BLaER1 (cell line): ENCODE measurements at regions not wholly inside any gene's neighbourhood (a gene's known extent, or its start where the extent isn't known, plus 50 kb on each side); places are given as distances from the start of the nearest gene placed in this dataset.

Source experiments
- H3K27ac ChIP-seq: shearing (Covaris generic); formaldehyde crosslinking; 2 replicates; pipeline ENCODE4 v1.8.1; 2022
- H3K27me3 ChIP-seq: shearing (Covaris generic); formaldehyde crosslinking; 2 replicates; pipeline ENCODE4 v1.8.1; 2022
- H3K36me3 ChIP-seq: shearing (Covaris generic); formaldehyde crosslinking; 2 replicates; pipeline ENCODE4 v1.8.1; 2022
- H3K4me1 ChIP-seq: shearing (Covaris generic); formaldehyde crosslinking; 2 replicates; pipeline ENCODE4 v1.8.1; 2022
- H3K4me2 ChIP-seq: shearing (Covaris generic); formaldehyde crosslinking; 2 replicates; pipeline ENCODE4 v1.8.1; 2022
- H3K4me3 ChIP-seq: shearing (Covaris generic); formaldehyde crosslinking; 2 replicates; pipeline ENCODE4 v1.8.1; 2022
- H3K9ac ChIP-seq: shearing (Covaris generic); formaldehyde crosslinking; 2 replicates; pipeline ENCODE4 v1.8.1; 2022
- H3K9me3 ChIP-seq: shearing (Covaris generic); formaldehyde crosslinking; 2 replicates; pipeline ENCODE4 v1.8.1; 2022
- H4K20me1 ChIP-seq: shearing (Covaris generic); formaldehyde crosslinking; 2 replicates; pipeline ENCODE4 v1.8.1; 2022
- Cebpa-rat ChIP-seq: shearing (Covaris generic); IDR thresholded peaks from 2 replicates; pipeline ENCODE4 v1.8.1; 2022

DNA sequence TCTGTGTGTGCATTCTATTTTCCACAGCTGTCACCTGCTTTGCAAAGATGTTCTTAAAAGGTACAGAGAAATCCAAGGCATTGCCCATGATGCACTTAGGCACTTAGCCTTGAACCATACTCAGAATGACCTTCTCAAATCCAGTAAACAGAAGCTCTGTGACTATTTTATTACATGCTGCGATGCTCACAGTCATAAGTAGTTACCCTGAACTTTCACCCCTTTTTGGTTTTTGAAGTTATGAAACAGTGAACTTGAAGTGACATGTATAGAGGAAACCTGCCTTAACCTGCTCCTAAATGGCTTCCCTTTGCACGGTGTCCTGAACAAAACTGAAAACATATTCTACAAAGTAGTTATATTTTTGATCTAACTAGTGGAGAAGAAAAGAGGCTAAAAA lies 100.4 kb downstream of the SLC10A2 start:
- Histone ChIP-seq H3K4me2 (no peak overlapping the region), H3K27me3 (no peaks in the 10 kb centered on the region), H3K4me3 (no peak overlapping the region), H3K9ac (no peak overlapping the region), H3K9me3 (no peaks in the 10 kb centered on the region), H4K20me1 (no peaks in the 10 kb centered on the region), H3K36me3 (no peaks in the 10 kb centered on the region), H3K27ac (no peak overlapping the region), H3K4me1 (no peaks in the 10 kb centered on the region)
- TF ChIP-seq Cebpa-rat: no peak

DNA sequence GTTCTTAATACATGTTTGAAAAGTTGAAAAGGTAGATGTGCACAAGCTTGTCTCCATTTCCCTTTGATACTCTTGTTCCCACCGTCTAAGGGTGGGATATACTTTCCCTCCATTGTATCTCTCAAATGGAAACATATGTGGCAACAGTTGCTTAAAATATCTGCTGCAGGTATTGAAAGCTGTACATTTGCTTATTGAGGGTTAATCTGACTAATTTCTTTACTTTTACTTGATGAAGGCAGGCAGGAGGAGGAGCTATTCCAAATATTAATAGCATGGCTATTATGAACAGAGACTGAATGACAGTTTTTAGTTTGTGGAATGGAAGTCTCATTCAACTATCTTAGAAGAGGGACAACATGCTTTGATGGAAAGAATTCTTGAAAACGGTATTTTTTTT lies 103.8 kb downstream of the SLC10A2 start:
- Histone ChIP-seq H3K9ac (no peak overlapping the region), H3K9me3 (no peaks in the 10 kb centered on the region), H3K4me3 (no peak overlapping the region)

DNA sequence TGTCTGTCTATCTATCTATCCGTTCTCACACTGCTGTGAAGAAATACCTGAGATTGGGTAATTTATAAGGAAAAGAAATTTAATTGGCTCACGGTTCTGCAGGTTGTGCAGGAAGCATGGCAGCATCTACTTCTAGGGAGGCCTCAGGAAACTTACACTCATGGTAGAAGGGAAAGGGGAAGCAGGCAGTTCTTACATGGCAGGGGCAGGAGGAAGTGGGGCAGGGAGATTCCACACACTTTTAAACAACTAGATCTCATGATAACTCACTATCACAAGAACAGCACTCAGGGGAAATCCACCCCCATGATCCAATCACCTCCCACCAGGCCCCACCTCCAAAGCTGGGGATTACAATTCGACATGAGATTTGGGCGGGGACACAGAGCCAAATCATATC lies 105.3 kb downstream of the SLC10A2 start:
- Histone ChIP-seq H3K4me3 (no peak overlapping the region), H3K27me3 (no peaks in the 10 kb centered on the region), H3K9ac (no peak overlapping the region), H3K27ac (no peak overlapping the region), H3K9me3 (no peaks in the 10 kb centered on the region), H3K36me3 (no peaks in the 10 kb centered on the region), H4K20me1 (no peaks in the 10 kb centered on the region), H3K4me1 (no peaks in the 10 kb centered on the region), H3K4me2 (no peak overlapping the region)
- TF ChIP-seq Cebpa-rat: no peak

More for the DNA sequence above, 103.8 kb downstream of the SLC10A2 start:
- Histone ChIP-seq H3K27ac (no peak overlapping the region), H3K27me3 (no peaks in the 10 kb centered on the region), H3K4me1 (no peaks in the 10 kb centered on the region), H4K20me1 (no peaks in the 10 kb centered on the region), H3K36me3 (no peaks in the 10 kb centered on the region), H3K4me2 (no peak overlapping the region)
- TF ChIP-seq Cebpa-rat: no peak

DNA sequence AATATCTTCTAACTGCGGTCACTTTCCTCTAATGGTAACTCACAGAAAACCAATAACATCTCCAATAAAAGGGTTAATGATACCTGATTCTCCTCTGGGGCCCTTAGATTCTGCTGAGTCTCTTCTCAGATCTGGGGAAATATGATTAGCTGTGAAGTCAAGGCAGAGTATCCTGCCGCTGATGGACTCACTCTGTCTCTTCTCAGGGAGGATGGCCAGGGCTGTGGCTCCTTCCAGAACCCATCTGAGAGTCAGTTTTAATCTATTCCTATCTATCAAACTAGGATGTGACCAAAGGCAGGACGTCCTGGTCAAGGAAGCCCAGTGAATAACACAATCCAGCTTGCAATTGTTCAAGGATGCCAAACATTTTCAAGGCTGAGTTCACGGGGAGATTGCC lies 109.8 kb downstream of the SLC10A2 start:
- Histone ChIP-seq H3K4me2 (no peak overlapping the region), H3K9ac (no peak overlapping the region), H3K9me3 (no peaks in the 10 kb centered on the region), H3K27ac (no peak overlapping the region), H3K4me1 (peaks cover 5% of the 10 kb centered on the region; the same call in 1 of the 2 replicates), H4K20me1 (no peaks in the 10 kb centered on the region), H3K4me3 (no peak overlapping the region), H3K27me3 (no peaks in the 10 kb centered on the region), H3K36me3 (no peaks in the 10 kb centered on the region)
- no peak for TF ChIP-seq Cebpa-rat

DNA sequence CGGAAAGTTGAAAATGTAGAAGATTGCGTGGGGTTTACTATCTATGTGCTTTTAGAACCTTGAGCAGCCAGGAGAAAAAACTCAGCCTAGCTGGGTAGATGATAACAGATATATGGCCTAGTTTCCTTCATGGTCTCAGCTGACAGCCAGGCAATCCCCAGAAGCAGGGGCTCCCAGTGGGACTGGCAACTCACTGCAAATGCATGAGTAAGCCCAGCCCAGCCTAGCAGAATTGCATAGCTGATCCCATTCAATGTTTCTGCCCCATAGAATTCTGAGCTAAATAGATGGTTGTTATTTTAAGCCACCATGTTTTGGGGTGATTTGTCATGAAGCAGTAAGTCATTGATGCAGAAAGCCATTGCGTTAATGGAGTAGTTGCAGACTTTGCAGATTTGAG lies 108.5 kb downstream of the ERCC5 start:
- no peak overlapping the region for H3K27ac ChIP-seq
- no peak overlapping the region for H3K4me3 ChIP-seq
- no peaks in the 10 kb centered on the region for H3K9me3 ChIP-seq
- H4K20me1 ChIP-seq: no peaks in the 10 kb centered on the region
- TF ChIP-seq Cebpa-rat: no peak
- H3K9ac ChIP-seq: no peak overlapping the region
- H3K27me3 ChIP-seq: no peaks in the 10 kb centered on the region
- peaks cover 5% of the 10 kb centered on the region; the same call in 1 of the 2 replicates for H3K4me1 ChIP-seq
- H3K4me2 ChIP-seq: peak overlapping the region; percentile 1; the same call in 1 of the 2 replicates
- H3K36me3 ChIP-seq: no peaks in the 10 kb centered on the region

DNA sequence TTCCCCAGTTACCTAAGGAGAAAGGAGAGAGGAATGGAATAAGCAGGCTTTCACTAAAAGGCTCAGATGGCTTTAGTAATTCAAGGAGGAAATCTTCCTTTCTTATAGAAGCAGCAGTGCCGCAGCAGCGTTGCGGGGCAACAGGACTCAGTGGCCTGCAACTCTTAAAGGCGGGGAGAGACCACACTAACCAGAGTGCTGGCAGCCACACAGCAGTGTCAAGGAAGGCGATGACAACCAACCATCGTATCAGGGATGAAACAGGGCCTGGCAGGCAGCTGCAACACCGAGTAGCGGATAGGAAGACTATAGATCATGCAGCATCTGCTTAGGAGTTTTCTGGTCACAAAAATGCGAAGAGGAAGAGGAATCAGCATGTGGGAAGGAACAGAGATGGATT lies 106.0 kb downstream of the ERCC5 start:
- H3K27me3 ChIP-seq: no peaks in the 10 kb centered on the region
- H3K9me3 ChIP-seq: no peaks in the 10 kb centered on the region
- no peak overlapping the region for H3K4me3 ChIP-seq
- H3K36me3 ChIP-seq: no peaks in the 10 kb centered on the region
- no peak overlapping the region for H3K4me2 ChIP-seq
- no peak for TF ChIP-seq Cebpa-rat
- no peak overlapping the region for H3K9ac ChIP-seq
- no peaks in the 10 kb centered on the region for H4K20me1 ChIP-seq
- H3K27ac ChIP-seq: no peak overlapping the region
- H3K4me1 ChIP-seq: peaks cover 5% of the 10 kb centered on the region; the same call in 1 of the 2 replicates

DNA sequence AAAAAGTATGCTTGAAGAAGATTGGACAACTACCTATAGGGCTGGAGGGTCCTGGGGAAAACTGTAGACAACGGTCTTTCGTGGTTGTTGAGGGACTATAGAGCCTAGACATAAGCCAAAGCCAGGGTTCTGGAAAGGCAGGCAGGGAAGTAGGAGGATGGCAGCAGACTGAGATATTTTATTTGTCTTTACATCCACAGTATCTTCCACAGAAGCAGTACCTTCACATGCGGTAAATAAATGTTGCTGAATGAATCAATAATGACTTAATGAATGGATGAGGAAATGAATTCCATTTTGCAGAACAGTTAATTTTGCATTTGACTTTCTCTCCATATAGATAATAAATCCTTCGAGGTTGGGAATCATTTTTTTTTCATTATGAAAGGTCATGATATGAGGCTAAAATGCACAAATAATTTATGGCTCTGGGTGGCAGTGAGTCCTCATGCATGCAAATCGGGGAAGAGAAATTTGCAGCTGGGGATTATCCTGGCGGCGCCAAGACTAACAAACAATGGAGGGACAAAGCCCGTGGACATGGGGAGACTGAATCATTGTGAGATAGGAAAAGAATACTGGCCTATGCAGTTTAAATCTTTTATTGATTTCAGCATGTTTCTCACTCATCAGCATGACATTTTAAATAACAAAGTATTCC lies 102.0 kb downstream of the ERCC5 start:
- H3K4me1 ChIP-seq: no peaks in the 10 kb centered on the region
- H3K27me3 ChIP-seq: no peaks in the 10 kb centered on the region
- no peaks in the 10 kb centered on the region for H3K36me3 ChIP-seq
- no peak overlapping the region for H3K4me3 ChIP-seq
- TF ChIP-seq Cebpa-rat: no peak
- H3K4me2 ChIP-seq: no peak overlapping the region
- no peaks in the 10 kb centered on the region for H4K20me1 ChIP-seq
- H3K9ac ChIP-seq: no peak overlapping the region
- H3K9me3 ChIP-seq: peaks cover 2% of the 10 kb centered on the region; the same call in 1 of the 2 replicates
- no peak overlapping the region for H3K27ac ChIP-seq

DNA sequence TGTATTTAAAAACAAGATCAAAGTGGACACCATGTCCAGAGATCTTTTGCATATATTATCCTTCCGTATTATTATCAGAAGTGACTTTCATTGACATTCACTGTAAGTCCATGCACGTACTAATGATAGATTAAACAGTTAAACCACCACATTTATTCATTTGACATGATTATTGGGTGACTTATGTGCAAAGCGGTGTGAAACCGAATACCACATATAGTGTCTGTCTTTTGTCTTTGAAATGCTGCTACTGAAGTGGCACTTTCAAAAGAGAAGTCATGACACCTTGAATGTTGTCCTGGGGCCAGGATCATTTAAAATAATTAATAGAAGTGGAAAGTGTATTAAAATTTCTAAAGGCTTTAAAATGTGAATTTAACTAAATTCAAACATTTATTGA lies 100.1 kb downstream of the ERCC5 start:
- TF ChIP-seq Cebpa-rat: no peak
- no peak overlapping the region for H3K4me2 ChIP-seq
- no peak overlapping the region for H3K4me3 ChIP-seq
- H3K4me1 ChIP-seq: no peaks in the 10 kb centered on the region
- peaks cover 7% of the 10 kb centered on the region for H3K9me3 ChIP-seq
- H3K27ac ChIP-seq: no peak overlapping the region
- H3K27me3 ChIP-seq: no peaks in the 10 kb centered on the region
- H4K20me1 ChIP-seq: no peaks in the 10 kb centered on the region
- no peak overlapping the region for H3K9ac ChIP-seq
- no peaks in the 10 kb centered on the region for H3K36me3 ChIP-seq

DNA sequence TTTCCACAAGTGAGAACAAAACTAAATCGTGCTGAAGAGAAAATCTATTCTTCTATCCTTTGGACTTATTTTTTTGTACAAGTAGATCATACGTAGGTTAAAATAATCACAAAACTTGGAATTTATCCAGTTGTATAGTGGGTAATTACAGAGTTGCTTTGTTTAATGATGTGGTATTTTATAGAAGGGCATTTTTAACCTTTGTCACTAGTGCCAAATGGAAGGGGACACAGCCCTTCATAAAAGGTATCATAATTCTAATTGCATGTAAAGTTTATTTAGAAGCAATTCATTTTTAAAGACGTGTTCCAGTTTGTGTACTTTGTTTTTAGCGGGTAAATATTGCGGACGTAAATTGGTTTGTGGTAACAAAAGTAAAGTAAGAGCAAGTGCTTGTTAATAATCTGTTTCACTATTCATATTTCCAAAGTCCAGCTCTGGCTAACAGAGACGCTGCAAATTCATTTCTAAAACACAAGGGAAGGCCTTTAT lies 99.5 kb downstream of the ERCC5 start:
- no peaks in the 10 kb centered on the region for H3K27me3 ChIP-seq
- H3K9ac ChIP-seq: no peak overlapping the region
- H3K9me3 ChIP-seq: peaks cover 13% of the 10 kb centered on the region
- no peak overlapping the region for H3K4me2 ChIP-seq
- H3K27ac ChIP-seq: no peak overlapping the region
- TF ChIP-seq Cebpa-rat: no peak
- no peaks in the 10 kb centered on the region for H3K36me3 ChIP-seq
- no peaks in the 10 kb centered on the region for H3K4me1 ChIP-seq
- no peak overlapping the region for H3K4me3 ChIP-seq
- H4K20me1 ChIP-seq: no peaks in the 10 kb centered on the region

DNA sequence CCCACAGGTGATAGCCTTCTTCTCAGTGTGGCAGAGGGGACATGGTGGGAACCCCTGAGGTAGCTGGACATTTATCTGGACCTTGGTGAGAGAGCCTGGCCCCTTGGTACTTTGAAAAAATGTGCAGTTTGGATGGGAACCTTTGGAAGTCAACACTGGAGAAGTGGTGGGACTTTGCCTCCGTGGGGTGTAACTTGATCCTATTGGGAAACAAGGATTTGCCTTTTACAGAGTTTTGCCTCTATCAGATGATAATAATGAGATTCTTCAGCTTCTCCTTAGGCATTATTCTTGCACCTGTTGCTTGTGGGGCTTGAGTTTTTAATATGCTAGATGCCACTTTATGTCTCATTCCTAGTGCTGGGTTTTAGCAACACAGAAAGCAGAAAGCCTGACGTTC lies 99.0 kb downstream of the ERCC5 start:
- Histone ChIP-seq H3K9me3 (peaks cover 17% of the 10 kb centered on the region), H4K20me1 (no peaks in the 10 kb centered on the region), H3K4me2 (no peak overlapping the region), H3K4me1 (no peaks in the 10 kb centered on the region), H3K4me3 (no peak overlapping the region), H3K27me3 (no peaks in the 10 kb centered on the region), H3K36me3 (no peaks in the 10 kb centered on the region), H3K9ac (no peak overlapping the region), H3K27ac (no peak overlapping the region)
- no peak for TF ChIP-seq Cebpa-rat

DNA sequence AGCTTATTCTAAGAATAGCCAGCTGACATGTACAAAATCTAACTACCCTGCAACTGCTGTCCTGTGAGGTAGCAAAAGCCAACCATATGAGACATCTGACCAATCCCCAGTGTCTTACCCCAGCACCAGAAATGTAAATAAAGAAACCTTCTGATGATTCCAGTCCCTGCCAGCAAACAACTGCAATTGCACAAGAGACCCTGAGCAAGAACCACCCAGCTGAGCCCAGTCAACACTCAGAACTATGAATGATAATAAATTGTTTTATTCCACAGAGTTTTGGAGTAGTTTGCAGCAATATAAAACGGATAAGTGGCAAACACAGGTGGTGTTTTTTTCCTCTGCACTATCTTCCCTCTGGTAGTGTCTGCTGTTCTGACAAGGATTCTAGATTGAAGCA lies 94.9 kb downstream of the ERCC5 start:
- H3K4me1 ChIP-seq: no peaks in the 10 kb centered on the region
- no peak for TF ChIP-seq Cebpa-rat
- H3K4me3 ChIP-seq: no peak overlapping the region
- no peak overlapping the region for H3K9ac ChIP-seq
- H3K27ac ChIP-seq: no peak overlapping the region
- H3K9me3 ChIP-seq: peaks cover 19% of the 10 kb centered on the region
- H4K20me1 ChIP-seq: no peaks in the 10 kb centered on the region
- H3K27me3 ChIP-seq: no peaks in the 10 kb centered on the region
- H3K36me3 ChIP-seq: no peaks in the 10 kb centered on the region
- H3K4me2 ChIP-seq: no peak overlapping the region
